CD4-positive, alpha-beta T cell treated with Interleukin-1 beta for 1 hour (primary cell): ENCODE measurements at regions not wholly inside any gene's neighbourhood (a gene's known extent, or its start where the extent isn't known, plus 50 kb on each side); places are given as distances from the start of the nearest gene placed in this dataset.

Source experiments
- DNase-seq, 2 donors: peaks; one replicate each; pipeline ENCODE4 v3.0.0-alpha.2; 2020 to 2022

- no peak for DNase-seq
These were observed 565.4 kb downstream of the TNS1 start for GRCh38 chr2:217437290-217437870.

DNA sequence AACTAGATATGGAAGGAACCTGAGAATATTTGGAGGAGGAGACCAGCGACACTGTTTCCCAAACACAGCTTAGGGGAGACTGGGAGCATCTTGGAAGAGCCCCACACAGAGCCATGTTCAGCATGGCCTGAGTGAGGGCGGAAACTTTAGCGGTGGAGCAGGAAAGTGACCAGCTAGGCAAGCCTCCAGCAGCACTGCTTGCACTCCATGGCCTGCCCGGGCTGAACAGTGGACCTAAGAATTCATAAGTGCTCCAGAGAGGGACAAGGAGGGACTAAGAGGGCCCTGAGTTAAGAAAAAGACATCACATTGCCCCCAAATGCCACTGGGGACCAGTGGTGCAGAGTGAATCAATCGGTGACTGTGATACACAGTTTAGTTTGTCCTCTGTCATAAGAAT, 566.4 kb downstream of the TNS1 start:
- DNase-seq: no peak

DNA sequence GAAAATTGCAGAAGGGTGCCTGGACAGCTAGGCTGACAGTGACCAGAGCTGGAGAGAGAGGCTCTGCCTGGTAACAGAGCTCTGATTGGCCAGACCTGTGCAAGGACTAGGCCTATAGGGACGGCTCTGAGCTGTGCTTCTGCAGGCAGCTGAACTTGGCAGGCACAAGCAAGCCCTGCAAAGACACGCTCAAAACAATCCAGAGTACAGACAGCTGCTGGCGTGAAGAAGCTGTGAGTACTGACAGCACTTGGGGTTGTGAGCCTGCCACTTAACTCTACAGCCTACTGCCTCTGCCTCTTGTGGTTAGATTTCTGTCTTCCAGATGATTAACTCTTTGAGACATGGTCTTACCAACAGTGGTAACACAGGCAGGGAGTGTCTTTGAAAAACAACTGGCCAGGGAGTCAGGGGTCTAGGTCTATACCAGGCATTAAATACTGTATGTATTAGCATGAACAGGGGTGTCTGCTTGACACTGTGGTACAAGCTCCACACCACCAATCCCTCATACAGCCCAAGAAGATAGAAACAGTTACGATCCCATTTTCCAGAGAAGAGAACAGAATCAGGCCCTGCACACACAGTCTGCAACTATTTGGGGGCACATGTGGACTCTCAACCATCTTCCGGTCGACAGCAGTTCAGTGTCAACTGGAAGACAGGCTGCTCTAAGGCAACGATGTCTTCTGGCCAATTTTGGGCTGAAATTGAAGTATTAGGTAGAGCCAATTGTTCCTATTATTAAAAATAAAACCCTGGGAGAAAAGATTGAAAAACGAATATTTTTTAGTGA, 568.4 kb downstream of the TNS1 start:
- peak; percentile 18 to 54 for DNase-seq

- DNase-seq: no peak
These were observed 569.3 kb downstream of the TNS1 start for GRCh38 chr2:217433522-217433921.

GRCh38 chr2:217431577-217432269, 571.1 kb downstream of the TNS1 start:
- DNase-seq: no peak

- DNase-seq: no peak
These were observed 571.2 kb upstream of the TNP1 start for GRCh38 chr2:217430916-217431576.

DNA sequence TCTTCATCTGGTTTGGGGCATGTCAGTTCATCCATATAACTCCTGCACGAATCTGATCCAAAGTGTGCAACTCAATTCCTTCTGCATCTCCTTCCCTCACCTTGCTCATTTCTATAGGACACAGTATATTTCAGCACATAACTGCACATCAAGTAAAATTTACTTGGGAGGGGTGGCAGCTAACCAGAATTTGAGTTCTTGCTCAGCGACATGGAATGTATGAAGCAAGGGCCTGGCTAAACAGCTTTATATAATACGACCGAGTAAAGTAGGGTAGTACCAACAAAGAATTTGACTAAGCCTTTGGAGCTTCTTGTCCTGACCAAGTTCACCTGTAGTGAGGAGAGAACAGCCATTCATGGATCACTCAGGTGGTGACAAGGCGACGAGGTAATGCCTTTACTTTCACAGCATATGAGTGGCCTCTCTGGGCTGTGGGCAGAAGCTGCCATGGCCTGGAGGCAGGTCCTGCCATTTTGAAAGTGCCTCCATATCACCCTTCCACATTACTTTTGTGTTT, 570.2 kb upstream of the TNP1 start:
- no peak for DNase-seq

DNA sequence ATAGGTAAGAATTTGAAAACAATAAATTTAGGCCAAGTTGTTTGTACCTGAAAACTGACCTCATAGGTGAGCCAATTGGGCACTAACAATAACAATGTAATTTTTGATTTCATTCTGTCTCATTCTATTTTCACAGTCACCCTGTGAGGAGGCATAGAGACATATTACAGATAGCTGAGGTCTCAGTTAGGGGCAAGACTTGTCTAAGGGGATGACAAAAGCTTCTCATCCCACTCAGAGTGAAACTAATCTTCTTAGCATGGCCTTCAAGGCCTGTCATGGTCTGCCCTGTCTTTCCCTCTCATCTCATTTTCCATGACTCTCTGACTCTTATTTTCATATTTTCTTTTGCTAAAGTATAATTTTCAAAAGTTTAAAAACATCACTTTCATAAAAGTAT, 562.0 kb upstream of the TNP1 start:
- no peak for DNase-seq

DNA sequence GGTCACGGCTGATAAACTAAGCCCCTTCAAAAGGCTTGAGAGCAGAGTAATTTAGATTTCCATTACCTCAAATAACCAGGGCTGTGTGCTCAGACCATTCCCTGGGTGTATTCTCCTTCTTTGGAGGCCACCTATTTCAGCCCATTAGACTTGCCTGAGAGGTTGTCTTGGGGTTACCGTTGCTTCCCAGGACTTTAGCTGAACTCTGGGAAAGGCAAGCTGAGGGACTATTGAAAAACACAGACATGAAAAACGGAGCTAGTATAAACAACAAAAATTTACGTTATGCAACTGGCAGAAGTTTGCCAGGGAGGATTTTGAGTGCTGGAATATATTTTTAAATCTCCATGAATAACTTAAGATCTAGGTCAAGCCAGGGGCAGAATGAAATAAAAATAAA, 561.0 kb upstream of the TNP1 start:
- DNase-seq: no peak

- no peak for DNase-seq
These were observed 559.3 kb upstream of the TNP1 start for GRCh38 chr2:217419055-217419671.

DNA sequence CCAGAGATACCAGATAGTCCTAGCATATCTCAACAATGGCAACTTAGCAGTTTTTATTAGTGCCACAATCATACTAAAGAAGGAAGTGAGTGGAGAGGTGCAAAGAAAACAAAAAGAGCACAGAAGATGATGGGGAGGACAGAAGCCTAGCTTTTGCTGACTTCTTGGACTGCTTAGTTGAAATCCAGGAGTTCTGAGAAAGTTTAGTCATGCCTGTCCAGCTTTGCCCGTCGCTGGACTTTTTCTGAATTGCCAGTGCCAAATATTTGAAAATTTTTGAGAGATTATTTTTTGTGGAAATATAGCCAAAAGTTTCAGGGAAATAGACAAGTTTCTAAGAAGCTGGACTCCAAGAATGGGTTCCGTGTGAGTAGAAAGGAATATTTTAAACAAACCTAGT, 558.7 kb upstream of the TNP1 start:
- DNase-seq: no peak

DNA sequence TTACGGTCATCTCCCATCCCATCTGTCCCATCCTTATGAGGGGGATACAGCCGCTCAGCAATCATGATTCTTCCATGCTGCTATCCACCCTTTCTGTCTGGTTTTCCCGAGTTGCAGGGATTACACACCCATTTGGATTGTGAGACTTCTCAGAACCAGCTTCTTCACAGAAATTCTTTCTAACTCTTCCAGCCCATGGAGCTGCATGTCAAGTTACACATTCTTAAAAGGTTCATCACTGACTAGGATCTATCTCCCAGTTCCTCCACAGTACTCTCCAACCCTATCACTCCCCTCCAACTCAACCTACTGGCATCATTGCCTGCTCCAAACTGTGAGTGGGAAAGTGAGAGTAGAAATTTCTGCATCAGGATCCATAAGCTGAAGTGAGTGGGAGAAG, 558.2 kb upstream of the TNP1 start:
- no peak for DNase-seq

DNA sequence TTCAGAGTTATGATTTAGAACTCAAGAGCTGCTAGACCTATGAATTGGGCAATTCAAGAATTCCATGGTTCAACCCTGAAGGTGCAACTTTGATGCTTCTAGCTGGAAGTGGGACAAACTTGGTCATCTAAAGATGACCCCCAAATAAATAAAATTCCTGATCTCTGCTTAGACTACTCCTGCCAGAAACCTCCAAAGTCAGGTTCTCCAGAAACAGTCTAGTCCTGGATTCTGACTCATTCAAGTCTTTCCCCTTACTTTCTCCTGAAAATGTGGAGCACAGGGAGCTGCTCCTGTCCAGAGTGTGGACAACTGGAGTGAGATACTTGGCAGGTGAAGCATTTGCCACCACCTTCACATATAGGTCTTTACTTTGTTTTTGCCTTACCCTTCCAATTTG, 557.7 kb upstream of the TNP1 start:
- DNase-seq: no peak

- DNase-seq: no peak
These were observed 555.5 kb upstream of the TNP1 start for GRCh38 chr2:217415316-217415715.

DNA sequence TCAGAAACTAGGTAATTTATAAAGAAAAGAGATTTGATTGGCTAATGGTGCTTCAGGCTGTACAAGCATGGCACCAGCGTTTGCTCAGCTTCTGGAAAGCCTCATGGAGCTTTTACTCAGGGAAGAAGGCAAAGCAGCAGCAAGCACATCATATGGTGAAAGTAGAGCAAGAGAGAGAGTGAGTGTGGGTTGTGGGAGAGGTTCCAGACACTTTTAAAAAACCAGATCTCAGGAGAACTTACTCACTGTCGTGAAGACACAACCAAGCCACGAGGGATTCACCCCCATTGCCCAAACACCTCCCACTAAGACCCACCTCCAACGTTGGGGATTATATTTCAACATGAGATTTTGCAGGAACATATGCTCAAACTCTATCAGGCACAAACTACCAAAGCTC, 554.6 kb upstream of the TNP1 start:
- DNase-seq: no peak

DNA sequence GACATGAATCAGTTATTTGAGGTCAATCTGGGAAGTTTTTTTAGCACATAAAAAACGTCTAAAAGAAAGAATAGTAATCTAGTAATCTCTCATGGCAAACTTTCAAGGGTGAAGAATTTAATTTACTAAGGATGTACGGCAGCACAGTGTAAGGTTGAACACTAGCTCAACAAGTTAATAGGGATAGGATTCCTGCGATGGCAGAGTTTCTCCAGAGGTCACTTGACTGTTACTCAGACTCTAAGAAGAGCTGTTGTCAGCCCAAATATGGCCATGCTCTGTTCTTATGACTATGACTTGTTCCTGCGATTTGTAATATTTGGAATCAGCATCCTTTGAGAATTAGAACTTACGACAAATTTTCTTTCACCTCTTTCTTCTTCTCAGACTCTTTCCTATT, 553.3 kb upstream of the TNP1 start:
- no peak for DNase-seq

GRCh38 chr2:217412721-217413120, 552.9 kb upstream of the TNP1 start:
- DNase-seq: no peak

DNA sequence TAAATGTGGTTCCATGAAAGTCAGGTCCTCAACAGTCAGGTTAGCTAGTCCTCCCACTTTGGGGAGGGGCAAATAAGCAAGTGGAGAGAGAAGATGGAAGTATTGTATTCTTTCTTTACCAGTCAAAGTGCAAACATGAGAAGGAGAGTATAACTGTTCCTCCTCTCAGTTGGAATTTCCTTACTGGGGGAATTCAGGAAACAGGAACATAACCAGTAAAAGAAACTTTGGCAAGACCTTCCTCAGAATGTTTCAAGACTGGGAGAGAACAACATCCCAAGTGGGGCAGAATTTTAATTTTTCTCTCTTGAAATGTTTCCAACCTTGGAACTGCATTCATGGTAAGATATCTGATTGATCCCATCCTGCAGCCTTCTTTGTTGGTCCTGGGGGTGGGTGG, 552.4 kb upstream of the TNP1 start:
- no peak for DNase-seq

- DNase-seq: no peak
These were observed 550.8 kb upstream of the TNP1 start for GRCh38 chr2:217410681-217410960.

GRCh38 chr2:217409949-217410680, 550.3 kb upstream of the TNP1 start:
- DNase-seq: no peak

- no peak for DNase-seq
These were observed 547.5 kb upstream of the TNP1 start for GRCh38 chr2:217407362-217407761.

DNA sequence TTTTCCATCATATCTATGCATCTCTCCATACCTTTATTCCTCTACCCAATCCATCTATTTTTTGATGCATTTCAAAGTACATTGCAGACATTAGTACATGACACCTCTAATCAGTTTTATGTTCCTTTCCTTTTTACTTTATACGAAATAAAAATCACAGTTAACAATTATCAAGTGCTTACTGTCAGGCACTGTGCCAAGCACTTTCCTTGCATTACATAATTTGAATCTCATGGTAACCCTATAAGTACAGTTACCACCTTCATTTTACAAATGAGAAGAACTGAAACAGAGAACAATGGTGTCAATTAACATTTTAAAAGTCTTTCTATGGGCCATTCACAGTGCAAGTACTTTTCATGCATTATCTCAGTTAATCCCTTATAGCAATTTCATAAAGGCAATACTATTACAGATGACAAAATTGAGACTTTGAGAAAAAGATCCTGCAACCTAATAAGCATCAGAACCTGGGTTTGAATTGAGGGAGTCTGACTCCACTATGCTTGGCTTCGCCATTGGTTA, 544.4 kb upstream of the TNP1 start:
- DNase-seq: no peak
